ENCODE measurements at regions not wholly inside any gene's neighbourhood (a gene's known extent, or its start where the extent isn't known, plus 50 kb on each side); places are given as distances from the start of the nearest gene placed in this dataset.

GRCh38 chr6:51456282-51456681 is 631.1 kb downstream of the PKHD1 start:
- H3K4me3 ChIP-seq = no peak overlapping the region
- no peaks in the 10 kb centered on the region for H3K27me3 ChIP-seq (ENCODE audit: low read depth)
- intact Hi-C loops (cut with micrococcal nuclease) = no loop called here
- TF ChIP-seq CTCF (IDR thresholded peaks at IDR 0.05; ENCODE audit: borderline replicate concordance) = no peak
- no peaks in the 10 kb centered on the region for H3K36me3 ChIP-seq
- no peak overlapping the region for H3K27ac ChIP-seq (replicated peaks)
- H3K4me1 ChIP-seq = no peaks in the 10 kb centered on the region
- DNase-seq = no peak
- no peaks in the 10 kb centered on the region for H3K9me3 ChIP-seq (replicated peaks)

GRCh38 chr6:51459958-51460357 is 627.5 kb downstream of the PKHD1 start:
- no peaks in the 10 kb centered on the region for H3K27me3 ChIP-seq (ENCODE audit: low read depth)
- no peaks in the 10 kb centered on the region for H3K4me1 ChIP-seq
- no peaks in the 10 kb centered on the region for H3K9me3 ChIP-seq (replicated peaks)
- TF ChIP-seq CTCF (IDR thresholded peaks at IDR 0.05; ENCODE audit: borderline replicate concordance) = no peak
- no peaks in the 10 kb centered on the region for H3K36me3 ChIP-seq
- intact Hi-C loops (cut with micrococcal nuclease) = no loop called here
- no peak overlapping the region for H3K27ac ChIP-seq (replicated peaks)
- H3K4me3 ChIP-seq = no peak overlapping the region
- DNase-seq = no peak

GRCh38 chr6:51462896-51463295 is 624.5 kb downstream of the PKHD1 start:
- no peak for TF ChIP-seq CTCF (IDR thresholded peaks at IDR 0.05; ENCODE audit: borderline replicate concordance)
- intact Hi-C loops (cut with micrococcal nuclease) = no loop called here

GRCh38 chr6:51463321-51463720 is 624.1 kb downstream of the PKHD1 start:
- Histone ChIP-seq H3K4me1 (no peaks in the 10 kb centered on the region), H3K27ac (replicated peaks) (no peak overlapping the region), H3K9me3 (replicated peaks) (no peaks in the 10 kb centered on the region), H3K4me3 (no peak overlapping the region), H3K27me3 (ENCODE audit: low read depth) (no peaks in the 10 kb centered on the region), H3K36me3 (no peaks in the 10 kb centered on the region)
- intact Hi-C loops (cut with micrococcal nuclease) = no loop called here
- DNase-seq = no peak
- TF ChIP-seq CTCF (IDR thresholded peaks at IDR 0.05; ENCODE audit: borderline replicate concordance) = no peak

More at GRCh38 chr6:51462896-51463295, 624.5 kb downstream of the PKHD1 start:
- Histone ChIP-seq H3K4me3 (no peak overlapping the region), H3K9me3 (replicated peaks) (no peaks in the 10 kb centered on the region), H3K36me3 (no peaks in the 10 kb centered on the region), H3K4me1 (no peaks in the 10 kb centered on the region), H3K27me3 (ENCODE audit: low read depth) (no peaks in the 10 kb centered on the region), H3K27ac (replicated peaks) (no peak overlapping the region)
- no peak for DNase-seq

GRCh38 chr6:51464956-51465355 is 622.5 kb downstream of the PKHD1 start:
- no peaks in the 10 kb centered on the region for H3K9me3 ChIP-seq (replicated peaks)
- intact Hi-C loops (cut with micrococcal nuclease) = no loop called here
- H3K27ac ChIP-seq (replicated peaks) = no peak overlapping the region
- H3K4me3 ChIP-seq = no peak overlapping the region
- no peaks in the 10 kb centered on the region for H3K4me1 ChIP-seq
- no peak for TF ChIP-seq CTCF (IDR thresholded peaks at IDR 0.05; ENCODE audit: borderline replicate concordance)
- H3K27me3 ChIP-seq (ENCODE audit: low read depth) = no peaks in the 10 kb centered on the region
- DNase-seq = no peak
- H3K36me3 ChIP-seq = no peaks in the 10 kb centered on the region

GRCh38 chr6:51466427-51466826 is 621.0 kb downstream of the PKHD1 start:
- DNase-seq = no peak
- TF ChIP-seq CTCF (IDR thresholded peaks at IDR 0.05; ENCODE audit: borderline replicate concordance) = no peak
- no peaks in the 10 kb centered on the region for H3K36me3 ChIP-seq
- intact Hi-C loops (cut with micrococcal nuclease) = no loop called here
- no peaks in the 10 kb centered on the region for H3K4me1 ChIP-seq
- no peaks in the 10 kb centered on the region for H3K27me3 ChIP-seq (ENCODE audit: low read depth)
- no peak overlapping the region for H3K27ac ChIP-seq (replicated peaks)
- H3K9me3 ChIP-seq (replicated peaks) = no peaks in the 10 kb centered on the region
- H3K4me3 ChIP-seq = no peak overlapping the region
